ENCODE measurements at regions not wholly inside any gene's neighbourhood (a gene's known extent, or its start where the extent isn't known, plus 50 kb on each side); places are given as distances from the start of the nearest gene placed in this dataset.

DNA sequence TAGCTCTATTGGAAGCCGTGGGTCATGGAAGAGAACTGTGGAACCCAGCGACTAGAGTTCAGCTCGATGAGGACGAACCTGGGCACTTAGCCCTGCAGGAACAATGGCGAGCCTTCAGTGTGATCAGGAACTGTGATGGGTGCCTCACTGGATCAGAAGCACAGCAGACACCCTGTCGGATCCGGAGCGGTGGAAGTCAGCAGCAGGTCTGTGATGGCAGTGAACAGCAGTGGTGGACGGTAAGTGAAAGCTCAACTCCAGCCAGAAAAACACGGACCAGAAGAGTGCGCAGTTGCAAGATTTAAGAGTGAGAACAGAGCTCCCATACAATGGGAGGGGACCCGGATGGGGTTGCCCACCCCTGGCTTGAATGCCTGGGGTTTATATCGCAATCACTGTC lies 282.2 kb downstream of the NSUN3 start:
- DNase-seq: no peak
- Histone ChIP-seq H3K4me1 (no peaks in the 10 kb centered on the region), H3K27ac (no peak overlapping the region), H3K4me3 (no peak overlapping the region), H3K36me3 (no peaks in the 10 kb centered on the region), H3K27me3 (no peaks in the 10 kb centered on the region), H3K9ac (ENCODE audit: low read depth in 2 of 2, low read length in 2 of 2) (no peak overlapping the region), H3K9me3 (no peaks in the 10 kb centered on the region)
- TF ChIP-seq, protein P1, sequence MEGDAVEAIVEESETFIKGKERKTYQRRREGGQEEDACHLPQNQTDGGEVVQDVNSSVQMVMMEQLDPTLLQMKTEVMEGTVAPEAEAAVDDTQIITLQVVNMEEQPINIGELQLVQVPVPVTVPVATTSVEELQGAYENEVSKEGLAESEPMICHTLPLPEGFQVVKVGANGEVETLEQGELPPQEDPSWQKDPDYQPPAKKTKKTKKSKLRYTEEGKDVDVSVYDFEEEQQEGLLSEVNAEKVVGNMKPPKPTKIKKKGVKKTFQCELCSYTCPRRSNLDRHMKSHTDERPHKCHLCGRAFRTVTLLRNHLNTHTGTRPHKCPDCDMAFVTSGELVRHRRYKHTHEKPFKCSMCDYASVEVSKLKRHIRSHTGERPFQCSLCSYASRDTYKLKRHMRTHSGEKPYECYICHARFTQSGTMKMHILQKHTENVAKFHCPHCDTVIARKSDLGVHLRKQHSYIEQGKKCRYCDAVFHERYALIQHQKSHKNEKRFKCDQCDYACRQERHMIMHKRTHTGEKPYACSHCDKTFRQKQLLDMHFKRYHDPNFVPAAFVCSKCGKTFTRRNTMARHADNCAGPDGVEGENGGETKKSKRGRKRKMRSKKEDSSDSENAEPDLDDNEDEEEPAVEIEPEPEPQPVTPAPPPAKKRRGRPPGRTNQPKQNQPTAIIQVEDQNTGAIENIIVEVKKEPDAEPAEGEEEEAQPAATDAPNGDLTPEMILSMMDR (IDR thresholded peaks at IDR 0.05): no peak
- intact Hi-C loops (cut with DNase I): no loop called here

DNA sequence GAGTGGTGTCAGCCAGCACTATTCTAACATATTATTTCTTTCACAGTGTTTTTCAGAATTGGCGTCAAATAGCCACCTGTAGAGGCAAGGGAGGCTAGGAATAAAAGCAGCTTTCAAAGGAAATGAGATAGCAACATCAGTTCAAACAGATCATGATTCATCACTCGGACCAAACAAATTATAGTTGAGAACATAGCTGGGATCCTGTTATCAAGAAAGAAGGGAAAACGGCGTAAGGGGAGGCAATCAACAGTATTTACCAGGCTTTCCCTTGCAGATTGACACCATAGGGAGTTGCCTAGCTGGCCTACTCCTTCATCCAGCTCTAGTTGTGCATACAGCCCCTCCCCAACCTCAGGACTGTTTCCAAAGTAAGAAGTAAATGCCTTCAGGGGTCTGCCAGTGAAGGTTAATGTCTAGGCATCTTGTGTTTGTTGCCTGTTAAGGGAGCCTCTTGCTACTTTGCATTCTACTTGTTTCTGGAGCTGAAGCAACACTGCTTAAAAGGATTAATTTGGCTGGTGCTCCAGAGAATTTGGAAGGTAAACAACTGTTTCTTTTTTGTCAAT lies 286.5 kb downstream of the NSUN3 start:
- Histone ChIP-seq H3K4me3 (no peak overlapping the region), H3K4me1 (no peaks in the 10 kb centered on the region), H3K9me3 (no peaks in the 10 kb centered on the region), H3K36me3 (no peaks in the 10 kb centered on the region), H3K9ac (ENCODE audit: low read depth in 2 of 2, low read length in 2 of 2) (no peak overlapping the region), H3K27ac (no peak overlapping the region), H3K27me3 (no peaks in the 10 kb centered on the region)
- TF ChIP-seq, protein P1 (IDR thresholded peaks at IDR 0.05): no peak
- no peak for DNase-seq
- intact Hi-C loops (cut with DNase I): no loop called here

- H3K9me3 ChIP-seq: no peaks in the 10 kb centered on the region
- no peak overlapping the region for H3K27ac ChIP-seq
- TF ChIP-seq, protein P1 (IDR thresholded peaks at IDR 0.05): no peak
- H3K4me3 ChIP-seq: no peak overlapping the region
- H3K9ac ChIP-seq (ENCODE audit: low read depth in 2 of 2, low read length in 2 of 2): no peak overlapping the region
- no peak for DNase-seq
- H3K36me3 ChIP-seq: no peaks in the 10 kb centered on the region
- H3K27me3 ChIP-seq: no peaks in the 10 kb centered on the region
- no peaks in the 10 kb centered on the region for H3K4me1 ChIP-seq
- intact Hi-C loops (cut with DNase I): no loop called here
Observed at GRCh38 chr3:94356581-94356980, 293.7 kb downstream of the NSUN3 start.

- no peak for DNase-seq
- Histone ChIP-seq H3K27ac (no peak overlapping the region), H3K9ac (ENCODE audit: low read depth in 2 of 2, low read length in 2 of 2) (no peak overlapping the region), H3K36me3 (no peaks in the 10 kb centered on the region), H3K9me3 (no peaks in the 10 kb centered on the region), H3K27me3 (no peaks in the 10 kb centered on the region), H3K4me1 (no peaks in the 10 kb centered on the region), H3K4me3 (no peak overlapping the region)
- intact Hi-C loops (cut with DNase I): no loop called here
- TF ChIP-seq, protein P1 (IDR thresholded peaks at IDR 0.05): no peak
Observed at GRCh38 chr3:94359996-94360395, 297.1 kb downstream of the NSUN3 start.

- Histone ChIP-seq H3K4me3 (no peak overlapping the region), H3K9ac (ENCODE audit: low read depth in 2 of 2, low read length in 2 of 2) (no peak overlapping the region), H3K4me1 (no peaks in the 10 kb centered on the region), H3K36me3 (no peaks in the 10 kb centered on the region), H3K9me3 (no peaks in the 10 kb centered on the region), H3K27me3 (no peaks in the 10 kb centered on the region), H3K27ac (no peak overlapping the region)
- TF ChIP-seq, protein P1 (IDR thresholded peaks at IDR 0.05): no peak
- intact Hi-C loops (cut with DNase I): no loop called here
- DNase-seq: peak; percentile 49
Observed at GRCh38 chr3:94360987-94361386, 298.1 kb downstream of the NSUN3 start.
